AG09309 (cell line): ENCODE measurements at regions not wholly inside any gene's neighbourhood (a gene's known extent, or its start where the extent isn't known, plus 50 kb on each side); places are given as distances from the start of the nearest gene placed in this dataset.

Experiments
- DNase-seq: peaks from one replicate; pipeline ENCODE4 v3.0.0-alpha.2; 2010; ENCODE audit warnings: low read depth
- H3K4me3 ChIP-seq: 2 replicates; pipeline ENCODE4 v1.5.1; 2011; ENCODE audit warnings: mild to moderate bottlenecking, low read depth, low read length, moderate library complexity; ENCODE audit not compliant: control insufficient read depth
- CTCF ChIP-seq: IDR thresholded peaks from 2 replicates; pipeline ENCODE4 v1.5.1; 2011; ENCODE audit warnings: mild to moderate bottlenecking, low read depth, low read length, inconsistent platforms; ENCODE audit not compliant: insufficient read depth, control insufficient read depth; ENCODE audit errors: missing control alignments

GRCh38 chr2:236665101-236665500 is 95.5 kb downstream of the ACKR3 start:
- no peak overlapping the region for H3K4me3 ChIP-seq
- TF ChIP-seq CTCF, result no peak
- DNase-seq, result no peak

DNA sequence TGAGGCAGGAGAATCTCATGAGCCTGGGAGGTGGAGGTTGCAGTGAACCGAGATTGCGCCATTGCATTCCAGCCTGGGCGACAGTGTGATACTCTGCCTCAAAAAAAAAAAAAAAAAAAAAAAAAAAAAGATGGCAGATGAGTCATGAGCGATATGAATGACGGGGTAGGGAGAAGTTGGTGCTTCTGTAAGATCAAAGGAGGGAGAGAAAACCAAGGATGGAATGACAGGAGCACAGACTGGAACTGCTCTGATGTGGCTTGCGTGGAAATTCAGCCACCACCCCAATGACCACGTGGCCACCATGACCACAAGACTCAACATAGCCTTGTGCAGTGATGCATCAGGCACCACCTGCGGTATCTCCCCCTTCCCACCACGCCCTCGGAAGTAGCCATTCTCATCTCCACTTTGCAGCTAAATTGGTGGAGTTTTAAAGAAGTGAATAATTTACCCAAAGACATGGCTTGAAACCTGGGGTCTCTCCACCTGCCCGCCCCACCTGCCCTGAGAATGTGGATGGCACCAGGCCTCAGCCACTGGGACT is 96.0 kb downstream of the ACKR3 start:
- no peak for TF ChIP-seq CTCF
- no peak overlapping the region for H3K4me3 ChIP-seq
- no peak for DNase-seq

DNA sequence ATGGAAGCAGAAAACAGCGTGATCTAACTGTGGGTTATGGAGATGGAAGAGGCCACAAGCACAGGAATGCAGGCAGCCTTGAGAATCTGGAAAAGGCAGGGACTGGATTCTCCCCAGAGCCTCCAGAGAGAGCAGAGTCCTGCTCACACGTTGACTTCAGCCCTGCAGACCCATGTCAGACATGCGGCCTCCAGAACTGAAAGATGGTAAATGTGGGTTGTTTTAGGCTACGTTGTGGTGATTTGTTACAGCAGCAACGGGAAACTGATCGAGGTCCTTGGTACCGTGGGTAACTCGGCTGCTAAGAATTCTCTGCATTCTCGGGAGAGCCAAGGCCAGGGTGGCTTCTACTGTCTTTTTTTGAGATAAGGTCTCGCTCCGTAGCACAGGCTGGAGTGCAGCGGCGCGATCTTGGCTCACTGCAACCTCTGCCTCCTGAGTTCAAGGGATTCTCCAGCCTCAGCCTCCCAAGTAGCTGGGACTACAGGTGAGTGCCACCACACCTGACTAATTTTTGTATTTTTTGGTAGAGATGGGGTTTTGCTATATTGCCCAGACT is 97.1 kb downstream of the ACKR3 start:
- no peak for DNase-seq
- H3K4me3 ChIP-seq, result no peak overlapping the region
- no peak for TF ChIP-seq CTCF

DNA sequence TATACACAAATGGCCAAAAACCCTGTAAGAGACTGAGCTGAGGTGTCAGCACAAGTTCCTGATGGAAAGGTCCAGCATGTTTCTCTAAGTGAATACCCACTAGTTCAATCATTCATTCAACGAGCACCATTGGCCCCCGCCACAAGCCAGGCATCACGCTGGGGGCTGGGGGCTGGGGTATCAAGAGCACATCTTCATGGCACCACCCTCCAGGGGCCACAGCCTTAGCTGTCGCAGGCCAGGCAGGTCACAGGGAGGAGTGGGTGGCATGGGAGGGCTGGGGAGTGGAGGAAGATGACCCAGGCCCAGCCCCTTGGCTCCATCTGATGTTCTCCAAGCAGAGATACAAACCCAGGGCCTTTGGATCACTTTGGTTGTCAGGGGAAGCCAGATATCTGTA is 97.9 kb downstream of the ACKR3 start:
- no peak for DNase-seq
- H3K4me3 ChIP-seq, result no peak overlapping the region
- TF ChIP-seq CTCF, result no peak

DNA sequence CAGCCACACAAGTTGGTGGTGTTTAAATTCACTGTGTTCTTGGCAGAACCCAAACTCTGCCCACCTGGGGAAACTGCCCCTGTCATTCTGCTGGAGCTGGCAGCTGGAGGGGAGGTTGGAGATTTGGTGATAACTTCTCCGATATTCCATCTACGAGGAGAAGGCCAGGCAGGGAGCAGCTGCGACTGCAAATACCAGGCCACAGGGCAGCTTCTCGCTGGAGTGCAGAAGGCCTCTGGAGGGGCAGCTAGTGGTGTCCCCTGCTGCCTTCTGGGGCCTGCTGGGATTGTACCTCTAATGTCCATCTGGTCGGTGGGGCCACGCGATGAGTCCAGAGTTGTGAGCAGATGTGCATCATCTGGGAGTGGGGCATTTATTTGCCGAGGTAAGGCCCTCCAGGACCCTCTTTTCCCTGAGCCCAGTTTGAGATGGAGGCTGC is 98.9 kb downstream of the ACKR3 start:
- H3K4me3 ChIP-seq, result no peak overlapping the region
- no peak for TF ChIP-seq CTCF
- no peak for DNase-seq

GRCh38 chr2:236670235-236670620 is 100.6 kb downstream of the ACKR3 start:
- H3K4me3 ChIP-seq, result no peak overlapping the region
- DNase-seq, result no peak

More at GRCh38 chr2:236670235-236670620, 100.6 kb downstream of the ACKR3 start:
- TF ChIP-seq CTCF, result no peak
